ENCODE measurements at regions not wholly inside any gene's neighbourhood (a gene's known extent, or its start where the extent isn't known, plus 50 kb on each side); places are given as distances from the start of the nearest gene placed in this dataset.

- TF ChIP-seq CTCF (IDR thresholded peaks at IDR 0.05) = no peak
- no peak for TF ChIP-seq POLR2A (IDR thresholded peaks at IDR 0.05)
Measured at GRCh38 chr5:138635265-138635664, 60.1 kb upstream of the HSPA9 start.
